IMR-90 (cell line): ENCODE measurements at regions not wholly inside any gene's neighbourhood (a gene's known extent, or its start where the extent isn't known, plus 50 kb on each side); places are given as distances from the start of the nearest gene placed in this dataset.

Experiments
- ATAC-seq: fragments of 200-7000 bp; cut with Tn5 transposase; 2 replicates; pipeline ENCODE4 v1.9.1; 2020; ENCODE audit warnings: low read depth, mild to moderate bottlenecking, moderate library complexity
- BruUV-seq: library from RNA; stranded (reverse); fragments of 400-500 nt; replicated peaks from 2 replicates; lab custom pipeline; 2021; lab: Mats Ljungman, UMichigan
- CTCF ChIA-PET: fragments of 300-600 bp; formaldehyde crosslinking; extraction: SDS; loops from one replicate; lab custom pipeline; 2021; ENCODE audit warnings: antibody characterized with exemption; lab: Yijun Ruan, JAX
- POLR2A ChIA-PET: fragments of 300-600 bp; sonication (Branson Sonifier 250); formaldehyde crosslinking; loops from one replicate; lab custom pipeline; 2022; ENCODE audit warnings: antibody characterized with exemption; ENCODE audit not compliant: unreplicated experiment; lab: Charles Lee
- DNase-seq: peaks from one replicate; pipeline ENCODE4 v3.0.0; 2013
- H2AFZ ChIP-seq: replicated peaks from 2 replicates; pipeline ENCODE3; 2013; ENCODE audit warnings: low read length, mild to moderate bottlenecking; ENCODE audit not compliant: poor library complexity
- H2AK5ac ChIP-seq: 2 replicates; pipeline ENCODE4 v1.6.1; 2013; ENCODE audit warnings: low read depth, low read length, inconsistent platforms
- H2AK9ac ChIP-seq: replicated peaks from 2 replicates; pipeline ENCODE3; 2013; ENCODE audit warnings: mild to moderate bottlenecking, low read depth, low read length, moderate library complexity; ENCODE audit not compliant: poor library complexity
- H2BK120ac ChIP-seq: 2 replicates; pipeline ENCODE4 v1.6.1; 2013; ENCODE audit warnings: low read depth, low read length, inconsistent platforms
- H2BK15ac ChIP-seq: 3 replicates; pipeline ENCODE4 v1.6.1; 2013; ENCODE audit warnings: low read depth, low read length, inconsistent platforms
- H2BK20ac ChIP-seq: 2 replicates; pipeline ENCODE4 v1.6.1; 2013; ENCODE audit warnings: low read depth, mild to moderate bottlenecking, inconsistent platforms, low read length, moderate library complexity
- H2BK5ac ChIP-seq: 2 replicates; pipeline ENCODE4 v1.6.1; 2013; ENCODE audit warnings: mild to moderate bottlenecking, low read depth, low read length, inconsistent platforms; ENCODE audit not compliant: poor library complexity, severe bottlenecking
- H3K14ac ChIP-seq: replicated peaks from 2 replicates; pipeline ENCODE4 v1.6.1; 2013; ENCODE audit warnings: low read depth, low read length, inconsistent platforms
- H3K18ac ChIP-seq: 2 replicates; pipeline ENCODE4 v1.6.1; 2013; ENCODE audit warnings: low read depth, low read length, control low read depth
- H3K23ac ChIP-seq: 2 replicates; pipeline ENCODE4 v1.6.1; 2013; ENCODE audit warnings: low read depth, low read length, inconsistent platforms
- H3K27ac ChIP-seq: 2 replicates; pipeline ENCODE4 v1.5.1; 2013; ENCODE audit warnings: mild to moderate bottlenecking, control low read depth, low read length; ENCODE audit not compliant: insufficient read depth
- H3K27me3 ChIP-seq: 2 replicates; pipeline ENCODE4 v1.6.1; 2013; ENCODE audit warnings: low read length; ENCODE audit not compliant: control insufficient read depth, insufficient read depth
- H3K36me3 ChIP-seq: 2 replicates; pipeline ENCODE4 v1.6.1; 2013; ENCODE audit warnings: low read length, mixed read lengths; ENCODE audit not compliant: control insufficient read depth, insufficient read depth
- H3K4ac ChIP-seq: 2 replicates; pipeline ENCODE4 v1.6.1; 2013; ENCODE audit warnings: low read depth, low read length, inconsistent platforms
- H3K4me1 ChIP-seq: 2 replicates; pipeline ENCODE4 v1.6.1; 2013; ENCODE audit warnings: low read length, mixed read lengths; ENCODE audit not compliant: control insufficient read depth, insufficient read depth
- H3K4me2 ChIP-seq: 2 replicates; pipeline ENCODE4 v1.6.1; 2013; ENCODE audit warnings: low read depth, mild to moderate bottlenecking, control low read depth, low read length, moderate library complexity
- H3K4me3 ChIP-seq: 2 replicates; pipeline ENCODE4 v1.5.1; 2013; ENCODE audit warnings: low read depth, mild to moderate bottlenecking, control low read depth, low read length, moderate library complexity; ENCODE audit not compliant: insufficient read depth
- H3K56ac ChIP-seq: 2 replicates; pipeline ENCODE4 v1.6.1; 2013; ENCODE audit warnings: low read length, inconsistent platforms; ENCODE audit not compliant: insufficient read depth; ENCODE audit errors: extremely low read depth
- H3K79me1 ChIP-seq, 2 experiments: 2 replicates each; pipeline ENCODE4 v1.6.1; 2013; ENCODE audit warnings: low read length in 2 of 2, inconsistent platforms in 1 of 2, low read depth in 1 of 2
- H3K9ac ChIP-seq: 2 replicates; pipeline ENCODE4 v1.6.1; 2013; ENCODE audit warnings: low read depth, low read length, control low read depth
- H3K9me1 ChIP-seq: 2 replicates; pipeline ENCODE4 v1.6.1; 2013; ENCODE audit warnings: low read length, inconsistent platforms; ENCODE audit not compliant: insufficient read depth
- H3K9me3 ChIP-seq: 2 replicates; pipeline ENCODE4 v1.6.1; 2013; ENCODE audit warnings: low read length; ENCODE audit not compliant: control insufficient read depth, insufficient read depth
- H4K20me1 ChIP-seq: 2 replicates; pipeline ENCODE4 v1.6.1; 2013; ENCODE audit warnings: low read length, inconsistent platforms; ENCODE audit not compliant: insufficient read depth
- H4K5ac ChIP-seq: 2 replicates; pipeline ENCODE4 v1.6.1; 2013; ENCODE audit warnings: mild to moderate bottlenecking, low read depth, low read length, control low read depth
- H4K8ac ChIP-seq, 2 experiments: 2 replicates each; pipeline ENCODE4 v1.6.1; 2013; ENCODE audit warnings: low read depth in 2 of 2, low read length in 2 of 2, control low read depth in 1 of 2, inconsistent platforms in 1 of 2
- H4K91ac ChIP-seq: 2 replicates; pipeline ENCODE4 v1.6.1; 2013; ENCODE audit warnings: low read depth, low read length, inconsistent platforms; ENCODE audit not compliant: insufficient read depth
- CHD1 ChIP-seq: IDR thresholded peaks from 2 replicates; pipeline ENCODE4 v1.6.1; 2012; ENCODE audit warnings: low read depth, low read length, improper control_type of control experiment
- FOS ChIP-seq: fragments of 150-350 bp; IDR thresholded peaks from 2 replicates; pipeline ENCODE4 v1.6.1; 2016; ENCODE audit warnings: low read depth, low read length
- MAZ ChIP-seq: IDR thresholded peaks from 2 replicates; pipeline ENCODE4 v1.6.1; 2012; ENCODE audit warnings: low read depth, mild to moderate bottlenecking, low read length, improper control_type of control experiment, moderate library complexity, borderline replicate concordance
- MXI1 ChIP-seq: IDR thresholded peaks from 2 replicates; pipeline ENCODE4 v1.6.1; 2012; ENCODE audit warnings: low read depth, mild to moderate bottlenecking, low read length, moderate library complexity, borderline replicate concordance
- NFE2L2 ChIP-seq: fragments of 150-350 bp; IDR thresholded peaks from 2 replicates; pipeline ENCODE4 v1.6.1; 2016; ENCODE audit warnings: low read depth, mild to moderate bottlenecking, low read length
- POLR2A ChIP-seq: IDR thresholded peaks from 2 replicates; pipeline ENCODE4 v1.6.1; 2012; ENCODE audit warnings: mild to moderate bottlenecking, low read depth, low read length
- RCOR1 ChIP-seq: IDR thresholded peaks from 2 replicates; pipeline ENCODE4 v1.6.1; 2012; ENCODE audit warnings: mild to moderate bottlenecking, low read length, improper control_type of control experiment; ENCODE audit not compliant: insufficient replicate concordance
- RFX5 ChIP-seq: IDR thresholded peaks from 2 replicates; pipeline ENCODE4 v1.8.0; 2012; ENCODE audit warnings: low read depth, mild to moderate bottlenecking, low read length, moderate library complexity
- SMC3 ChIP-seq: fragments of 150-350 bp; IDR thresholded peaks from 2 replicates; pipeline ENCODE4 v1.6.1; 2016; ENCODE audit warnings: low read depth, mild to moderate bottlenecking, antibody characterized with exemption, low read length, moderate library complexity
- dilution Hi-C: fragments of 300-500 bp; cut with HindIII; formaldehyde crosslinking; loops from one replicate; pipeline ENCODE4 v1.14.3; 2018; ENCODE audit warnings: low sequenced_read_pairs; ENCODE audit not compliant: unreplicated experiment
- in situ Hi-C: fragments of 300-500 bp; cut with MboI; formaldehyde crosslinking; loops from 3 replicates; pipeline ENCODE4 v1.14.3; 2019; ENCODE audit warnings: low sequenced_read_pairs, inconsistent platforms, mixed read lengths
- intact Hi-C: fragments of 100-400 bp; cut with micrococcal nuclease; formaldehyde crosslinking; loops from 2 replicates; pipeline ENCODE4 v1.10.0; 2022
- TF ChIP-seq, protein P1 (sequence below): fragments of 150-350 bp; IDR thresholded peaks from 2 replicates; pipeline ENCODE4 v1.6.1; 2017; ENCODE audit warnings: mild to moderate bottlenecking, antibody characterized with exemption, low read length, low read depth
- TF ChIP-seq, protein P2 (sequence below): conservative IDR thresholded peaks from 2 replicates; pipeline ENCODE4 v1.5.1; 2012; ENCODE audit warnings: mild to moderate bottlenecking, low read depth, low read length, improper control_type of control experiment
- TF ChIP-seq, protein P3 (sequence below): fragments of 150-350 bp; IDR thresholded peaks from 2 replicates; pipeline ENCODE4 v1.6.1; 2016; ENCODE audit warnings: low read depth, mild to moderate bottlenecking, low read length, moderate library complexity, borderline replicate concordance

DNA sequence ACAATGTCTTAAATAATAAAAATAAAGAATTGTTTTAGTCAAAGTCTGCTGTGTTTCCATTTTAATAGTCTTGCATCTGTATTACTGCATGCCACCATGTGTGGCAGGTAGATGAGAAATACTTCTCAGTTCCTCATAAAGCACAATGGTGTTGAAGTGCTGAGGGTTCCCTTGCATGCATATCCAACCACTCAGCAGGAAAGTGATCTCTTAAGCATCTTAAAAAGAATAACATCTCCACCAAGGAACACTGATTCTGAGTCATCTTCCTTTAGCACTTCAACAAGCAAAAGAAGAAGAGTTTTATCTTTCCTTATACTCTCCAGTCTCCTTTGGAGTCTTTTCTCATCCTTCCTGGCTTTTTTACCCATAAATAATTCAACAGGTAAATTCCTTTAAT lies 602.0 kb downstream of the TBL1XR1 start:
- no peak overlapping the region for H4K5ac ChIP-seq
- ATAC-seq (0 out of 2 replicates have a peak, but pooled peaks have one; percentile 37), DNase-seq (peak; percentile 24)
- H3K36me3 ChIP-seq: no peaks in the 10 kb centered on the region
- dilution Hi-C loops (no loop called here), intact Hi-C loops (no loop called here), in situ Hi-C loops (no loop called here)
- no peak overlapping the region for H2BK5ac ChIP-seq
- TF ChIP-seq, protein P1, sequence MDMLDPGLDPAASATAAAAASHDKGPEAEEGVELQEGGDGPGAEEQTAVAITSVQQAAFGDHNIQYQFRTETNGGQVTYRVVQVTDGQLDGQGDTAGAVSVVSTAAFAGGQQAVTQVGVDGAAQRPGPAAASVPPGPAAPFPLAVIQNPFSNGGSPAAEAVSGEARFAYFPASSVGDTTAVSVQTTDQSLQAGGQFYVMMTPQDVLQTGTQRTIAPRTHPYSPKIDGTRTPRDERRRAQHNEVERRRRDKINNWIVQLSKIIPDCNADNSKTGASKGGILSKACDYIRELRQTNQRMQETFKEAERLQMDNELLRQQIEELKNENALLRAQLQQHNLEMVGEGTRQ: no peak
- no peak for TF ChIP-seq MAZ
- no peak for TF ChIP-seq MXI1
- TF ChIP-seq, protein P2, sequence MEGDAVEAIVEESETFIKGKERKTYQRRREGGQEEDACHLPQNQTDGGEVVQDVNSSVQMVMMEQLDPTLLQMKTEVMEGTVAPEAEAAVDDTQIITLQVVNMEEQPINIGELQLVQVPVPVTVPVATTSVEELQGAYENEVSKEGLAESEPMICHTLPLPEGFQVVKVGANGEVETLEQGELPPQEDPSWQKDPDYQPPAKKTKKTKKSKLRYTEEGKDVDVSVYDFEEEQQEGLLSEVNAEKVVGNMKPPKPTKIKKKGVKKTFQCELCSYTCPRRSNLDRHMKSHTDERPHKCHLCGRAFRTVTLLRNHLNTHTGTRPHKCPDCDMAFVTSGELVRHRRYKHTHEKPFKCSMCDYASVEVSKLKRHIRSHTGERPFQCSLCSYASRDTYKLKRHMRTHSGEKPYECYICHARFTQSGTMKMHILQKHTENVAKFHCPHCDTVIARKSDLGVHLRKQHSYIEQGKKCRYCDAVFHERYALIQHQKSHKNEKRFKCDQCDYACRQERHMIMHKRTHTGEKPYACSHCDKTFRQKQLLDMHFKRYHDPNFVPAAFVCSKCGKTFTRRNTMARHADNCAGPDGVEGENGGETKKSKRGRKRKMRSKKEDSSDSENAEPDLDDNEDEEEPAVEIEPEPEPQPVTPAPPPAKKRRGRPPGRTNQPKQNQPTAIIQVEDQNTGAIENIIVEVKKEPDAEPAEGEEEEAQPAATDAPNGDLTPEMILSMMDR: no peak
- TF ChIP-seq, protein P3, sequence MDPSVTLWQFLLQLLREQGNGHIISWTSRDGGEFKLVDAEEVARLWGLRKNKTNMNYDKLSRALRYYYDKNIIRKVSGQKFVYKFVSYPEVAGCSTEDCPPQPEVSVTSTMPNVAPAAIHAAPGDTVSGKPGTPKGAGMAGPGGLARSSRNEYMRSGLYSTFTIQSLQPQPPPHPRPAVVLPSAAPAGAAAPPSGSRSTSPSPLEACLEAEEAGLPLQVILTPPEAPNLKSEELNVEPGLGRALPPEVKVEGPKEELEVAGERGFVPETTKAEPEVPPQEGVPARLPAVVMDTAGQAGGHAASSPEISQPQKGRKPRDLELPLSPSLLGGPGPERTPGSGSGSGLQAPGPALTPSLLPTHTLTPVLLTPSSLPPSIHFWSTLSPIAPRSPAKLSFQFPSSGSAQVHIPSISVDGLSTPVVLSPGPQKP: no peak
- no peak for TF ChIP-seq NFE2L2
- no peak for TF ChIP-seq SMC3
- no peak for TF ChIP-seq POLR2A
- no peak for TF ChIP-seq FOS
- TF ChIP-seq RCOR1: no peak
- no peak for TF ChIP-seq RFX5
- TF ChIP-seq CHD1: no peak
- no peak overlapping the region for H2BK120ac ChIP-seq
- H3K4ac ChIP-seq: no peak overlapping the region
- H3K4me3 ChIP-seq: no peak overlapping the region
- H4K20me1 ChIP-seq: no peaks in the 10 kb centered on the region
- H2BK15ac ChIP-seq: no peak overlapping the region
- no peak overlapping the region for H3K4me2 ChIP-seq
- H3K18ac ChIP-seq: no peak overlapping the region
- POLR2A ChIA-PET: no interaction called here
- no peak overlapping the region for H2AK9ac ChIP-seq
- H3K9me1 ChIP-seq: no peaks in the 10 kb centered on the region
- H3K9ac ChIP-seq: no peak overlapping the region
- H3K4me1 ChIP-seq: no peaks in the 10 kb centered on the region
- H3K27me3 ChIP-seq: no peaks in the 10 kb centered on the region
- H4K91ac ChIP-seq: no peak overlapping the region
- CTCF ChIA-PET: no interaction called here
- H2AFZ ChIP-seq: no peak overlapping the region
- no peak overlapping the region for H3K23ac ChIP-seq
- no TSS peak for BruUV-seq
- H3K9me3 ChIP-seq: no peaks in the 10 kb centered on the region
- H3K79me1 ChIP-seq: no peaks in the 10 kb centered on the region
- H3K56ac ChIP-seq: no peak overlapping the region
- H2AK5ac ChIP-seq: no peak overlapping the region
- no peak overlapping the region for H4K8ac ChIP-seq
- H3K14ac ChIP-seq: no peak overlapping the region
- H2BK20ac ChIP-seq: no peak overlapping the region
- H3K27ac ChIP-seq: no peak overlapping the region
